ENCODE measurements at regions not wholly inside any gene's neighbourhood (a gene's known extent, or its start where the extent isn't known, plus 50 kb on each side); places are given as distances from the start of the nearest gene placed in this dataset.

DNA sequence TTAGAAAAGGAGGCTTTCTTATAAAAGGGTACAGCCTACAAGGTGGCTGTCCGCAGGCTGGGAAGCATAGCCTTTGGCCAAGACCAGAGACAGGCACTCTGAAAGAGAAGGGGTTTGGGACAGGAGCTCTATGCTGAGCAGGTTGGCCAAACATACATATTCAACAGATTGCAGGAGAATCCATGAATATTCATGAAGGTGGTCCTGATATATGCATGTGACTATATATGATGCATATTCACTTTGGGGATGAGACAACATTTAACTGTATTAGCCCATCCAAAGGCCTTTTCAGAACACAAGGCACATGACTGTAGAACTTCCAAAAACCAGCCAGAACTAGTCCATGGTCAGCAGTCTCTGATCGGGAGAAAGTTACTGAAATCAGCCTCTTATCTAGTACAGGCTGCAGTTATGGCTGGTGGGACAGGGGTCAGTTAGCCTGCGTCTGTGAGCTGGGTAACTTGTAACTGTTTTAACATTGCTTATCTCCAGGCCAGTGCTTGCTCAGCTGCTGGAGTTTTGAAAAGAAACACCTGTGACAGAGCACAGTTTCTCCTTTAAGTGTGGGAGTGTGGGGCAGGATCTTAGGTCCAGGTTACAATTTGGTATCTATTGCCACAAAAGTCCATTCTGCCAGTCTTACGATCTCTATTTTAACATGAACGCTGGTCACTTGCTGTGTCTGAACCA lies 924.2 kb downstream of the UQCRFS1 start:
- no peak for TF ChIP-seq ZNF48 (tag by site-specific recombination; IDR thresholded peaks at IDR 0.05)
- no peak for TF ChIP-seq OSR2 (tag by site-specific recombination; IDR thresholded peaks at IDR 0.05)
- TF ChIP-seq SCRT1 (tag by site-specific recombination; IDR thresholded peaks at IDR 0.05; ENCODE audit: borderline replicate concordance), result peak; percentile 72
- no peak for TF ChIP-seq ZNF707 (tag by site-specific recombination; IDR thresholded peaks at IDR 0.05)
- peak; percentile 58; the same call in 1 of the 2 replicates for TF ChIP-seq ZSCAN30 (tag by site-specific recombination; IDR thresholded peaks at IDR 0.05)
- no peak for TF ChIP-seq ZNF37A (tag by site-specific recombination; IDR thresholded peaks at IDR 0.05)
- TF ChIP-seq, protein P1, sequence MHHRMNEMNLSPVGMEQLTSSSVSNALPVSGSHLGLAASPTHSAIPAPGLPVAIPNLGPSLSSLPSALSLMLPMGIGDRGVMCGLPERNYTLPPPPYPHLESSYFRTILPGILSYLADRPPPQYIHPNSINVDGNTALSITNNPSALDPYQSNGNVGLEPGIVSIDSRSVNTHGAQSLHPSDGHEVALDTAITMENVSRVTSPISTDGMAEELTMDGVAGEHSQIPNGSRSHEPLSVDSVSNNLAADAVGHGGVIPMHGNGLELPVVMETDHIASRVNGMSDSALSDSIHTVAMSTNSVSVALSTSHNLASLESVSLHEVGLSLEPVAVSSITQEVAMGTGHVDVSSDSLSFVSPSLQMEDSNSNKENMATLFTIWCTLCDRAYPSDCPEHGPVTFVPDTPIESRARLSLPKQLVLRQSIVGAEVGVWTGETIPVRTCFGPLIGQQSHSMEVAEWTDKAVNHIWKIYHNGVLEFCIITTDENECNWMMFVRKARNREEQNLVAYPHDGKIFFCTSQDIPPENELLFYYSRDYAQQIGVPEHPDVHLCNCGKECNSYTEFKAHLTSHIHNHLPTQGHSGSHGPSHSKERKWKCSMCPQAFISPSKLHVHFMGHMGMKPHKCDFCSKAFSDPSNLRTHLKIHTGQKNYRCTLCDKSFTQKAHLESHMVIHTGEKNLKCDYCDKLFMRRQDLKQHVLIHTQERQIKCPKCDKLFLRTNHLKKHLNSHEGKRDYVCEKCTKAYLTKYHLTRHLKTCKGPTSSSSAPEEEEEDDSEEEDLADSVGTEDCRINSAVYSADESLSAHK (tag by site-specific recombination; IDR thresholded peaks at IDR 0.05), result peak; percentile 89
- no peak for TF ChIP-seq ZNF157 (tag by site-specific recombination; IDR thresholded peaks at IDR 0.05)
- Histone ChIP-seq H3K9me3 (ENCODE audit: control insufficient read depth, insufficient read depth, low read depth, low read length) (peaks cover 19% of the 10 kb centered on the region), H3K36me3 (ENCODE audit: control insufficient read depth in 2 of 2, insufficient read depth in 1 of 2, low read length in 2 of 2) (peaks cover 0 to 3% of the 10 kb centered on the region in 2 experiments; a peak in 1 of 3 replicates), H3K4me3 (ENCODE audit: low read depth, low read length) (no peak overlapping the region), H3K27ac (ENCODE audit: extremely low read depth, low read depth, low read length) (peak overlapping the region; percentile 88), H3K4me1 (ENCODE audit: control insufficient read depth, insufficient read depth, low read length) (peaks cover 61% of the 10 kb centered on the region)
- POLR2A ChIA-PET, result interaction anchor here (0.7 kb wide), 1 partner anchor 27 kb away, joined by 4 read pairs; no protein-coding TSS in a partner anchor
- CTCF ChIA-PET, result interaction anchor here (1.0 to 1.2 kb wide), 2 partner anchors 34 to 46 kb away, joined by 4 read pairs; no protein-coding TSS in a partner anchor

DNA sequence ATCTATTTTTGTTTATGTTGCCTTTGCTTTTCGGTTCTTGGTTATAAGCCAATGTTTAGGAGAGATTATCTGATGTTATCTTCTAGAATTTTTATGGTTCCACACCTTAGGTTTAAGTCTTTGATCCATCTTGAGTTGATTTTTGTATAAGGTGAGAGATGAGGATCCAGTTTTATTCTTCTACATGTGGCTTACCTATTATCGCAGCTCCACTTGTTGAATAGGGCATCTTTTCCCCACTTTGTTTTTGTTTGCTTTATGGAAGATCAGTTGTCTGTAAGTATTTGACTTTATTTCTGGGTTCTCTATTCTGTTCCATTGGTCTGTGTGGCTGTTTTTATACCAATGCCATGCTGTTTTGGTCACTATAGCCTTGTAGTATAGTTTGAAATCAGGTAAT lies 927.0 kb downstream of the UQCRFS1 start:
- Histone ChIP-seq H3K4me1 (ENCODE audit: control insufficient read depth, insufficient read depth, low read length) (peaks cover 33% of the 10 kb centered on the region), H3K36me3 (ENCODE audit: control insufficient read depth in 2 of 2, insufficient read depth in 1 of 2, low read length in 2 of 2) (no peaks in the 10 kb centered on the region; a peak in 1 of 3 replicates), H3K27ac (ENCODE audit: extremely low read depth, low read depth, low read length) (no peak overlapping the region), H3K4me3 (ENCODE audit: low read depth, low read length) (no peak overlapping the region), H3K9me3 (ENCODE audit: control insufficient read depth, insufficient read depth, low read depth, low read length) (peaks cover 22% of the 10 kb centered on the region)
- ChIA-PET POLR2A (interaction anchor here (0.6 kb wide), 1 partner anchor 571 kb away, joined by 3 read pairs; no protein-coding TSS in a partner anchor), CTCF (no interaction called here)
- TF ChIP-seq ZNF473 (tag by site-specific recombination; IDR thresholded peaks at IDR 0.05) (no peak), ZNF138 (tag by site-specific recombination; IDR thresholded peaks at IDR 0.05; ENCODE audit: borderline replicate concordance) (no peak), BCL11B (tag by site-specific recombination; IDR thresholded peaks at IDR 0.05; ENCODE audit: low read depth) (no peak), ZNF514 (tag by site-specific recombination; IDR thresholded peaks at IDR 0.05) (no peak), ZNF600 (tag by site-specific recombination; IDR thresholded peaks at IDR 0.05) (no peak), ZNF211 (tag by site-specific recombination; IDR thresholded peaks at IDR 0.05; ENCODE audit: low read depth) (no peak), ZNF837 (tag by site-specific recombination; IDR thresholded peaks at IDR 0.05) (no peak), ZNF221 (tag by site-specific recombination; IDR thresholded peaks at IDR 0.05; ENCODE audit: borderline replicate concordance) (no peak), ZNF311 (tag by site-specific recombination; IDR thresholded peaks at IDR 0.05; ENCODE audit: borderline replicate concordance) (no peak), ZFP37 (tag by site-specific recombination; IDR thresholded peaks at IDR 0.05) (no peak), SCRT1 (tag by site-specific recombination; IDR thresholded peaks at IDR 0.05; ENCODE audit: borderline replicate concordance) (peak; percentile 85; the same call in 1 of the 2 replicates), ZNF24 (tag by site-specific recombination; IDR thresholded peaks at IDR 0.05) (no peak), ZNF184 (tag by site-specific recombination; IDR thresholded peaks at IDR 0.05) (no peak), TCF7L2 (IDR thresholded peaks at IDR 0.05; ENCODE audit: borderline replicate concordance, low read depth, low read length) (no peak)
- TF ChIP-seq, protein P2, sequence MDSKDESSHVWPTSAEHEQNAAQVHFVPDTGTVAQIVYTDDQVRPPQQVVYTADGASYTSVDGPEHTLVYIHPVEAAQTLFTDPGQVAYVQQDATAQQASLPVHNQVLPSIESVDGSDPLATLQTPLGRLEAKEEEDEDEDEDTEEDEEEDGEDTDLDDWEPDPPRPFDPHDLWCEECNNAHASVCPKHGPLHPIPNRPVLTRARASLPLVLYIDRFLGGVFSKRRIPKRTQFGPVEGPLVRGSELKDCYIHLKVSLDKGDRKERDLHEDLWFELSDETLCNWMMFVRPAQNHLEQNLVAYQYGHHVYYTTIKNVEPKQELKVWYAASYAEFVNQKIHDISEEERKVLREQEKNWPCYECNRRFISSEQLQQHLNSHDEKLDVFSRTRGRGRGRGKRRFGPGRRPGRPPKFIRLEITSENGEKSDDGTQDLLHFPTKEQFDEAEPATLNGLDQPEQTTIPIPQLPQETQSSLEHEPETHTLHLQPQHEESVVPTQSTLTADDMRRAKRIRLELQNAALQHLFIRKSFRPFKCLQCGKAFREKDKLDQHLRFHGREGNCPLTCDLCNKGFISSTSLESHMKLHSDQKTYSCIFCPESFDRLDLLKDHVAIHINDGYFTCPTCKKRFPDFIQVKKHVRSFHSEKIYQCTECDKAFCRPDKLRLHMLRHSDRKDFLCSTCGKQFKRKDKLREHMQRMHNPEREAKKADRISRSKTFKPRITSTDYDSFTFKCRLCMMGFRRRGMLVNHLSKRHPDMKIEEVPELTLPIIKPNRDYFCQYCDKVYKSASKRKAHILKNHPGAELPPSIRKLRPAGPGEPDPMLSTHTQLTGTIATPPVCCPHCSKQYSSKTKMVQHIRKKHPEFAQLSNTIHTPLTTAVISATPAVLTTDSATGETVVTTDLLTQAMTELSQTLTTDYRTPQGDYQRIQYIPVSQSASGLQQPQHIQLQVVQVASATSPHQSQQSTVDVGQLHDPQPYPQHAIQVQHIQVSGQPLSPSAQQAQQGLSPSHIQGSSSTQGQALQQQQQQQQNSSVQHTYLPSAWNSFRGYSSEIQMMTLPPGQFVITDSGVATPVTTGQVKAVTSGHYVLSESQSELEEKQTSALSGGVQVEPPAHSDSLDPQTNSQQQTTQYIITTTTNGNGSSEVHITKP (tag by site-specific recombination; IDR thresholded peaks at IDR 0.05), result no peak
- TF ChIP-seq, protein P3, sequence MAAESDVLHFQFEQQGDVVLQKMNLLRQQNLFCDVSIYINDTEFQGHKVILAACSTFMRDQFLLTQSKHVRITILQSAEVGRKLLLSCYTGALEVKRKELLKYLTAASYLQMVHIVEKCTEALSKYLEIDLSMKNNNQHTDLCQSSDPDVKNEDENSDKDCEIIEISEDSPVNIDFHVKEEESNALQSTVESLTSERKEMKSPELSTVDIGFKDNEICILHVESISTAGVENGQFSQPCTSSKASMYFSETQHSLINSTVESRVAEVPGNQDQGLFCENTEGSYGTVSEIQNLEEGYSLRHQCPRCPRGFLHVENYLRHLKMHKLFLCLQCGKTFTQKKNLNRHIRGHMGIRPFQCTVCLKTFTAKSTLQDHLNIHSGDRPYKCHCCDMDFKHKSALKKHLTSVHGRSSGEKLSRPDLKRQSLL (tag by site-specific recombination; IDR thresholded peaks at IDR 0.05), result no peak
- TF ChIP-seq, protein P4, sequence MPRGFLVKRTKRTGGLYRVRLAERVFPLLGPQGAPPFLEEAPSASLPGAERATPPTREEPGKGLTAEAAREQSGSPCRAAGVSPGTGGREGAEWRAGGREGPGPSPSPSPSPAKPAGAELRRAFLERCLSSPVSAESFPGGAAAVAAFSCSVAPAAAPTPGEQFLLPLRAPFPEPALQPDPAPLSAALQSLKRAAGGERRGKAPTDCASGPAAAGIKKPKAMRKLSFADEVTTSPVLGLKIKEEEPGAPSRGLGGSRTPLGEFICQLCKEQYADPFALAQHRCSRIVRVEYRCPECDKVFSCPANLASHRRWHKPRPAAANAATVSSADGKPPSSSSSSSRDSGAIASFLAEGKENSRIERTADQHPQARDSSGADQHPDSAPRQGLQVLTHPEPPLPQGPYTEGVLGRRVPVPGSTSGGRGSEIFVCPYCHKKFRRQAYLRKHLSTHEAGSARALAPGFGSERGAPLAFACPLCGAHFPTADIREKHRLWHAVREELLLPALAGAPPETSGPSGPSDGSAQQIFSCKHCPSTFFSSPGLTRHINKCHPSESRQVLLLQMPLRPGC (tag by site-specific recombination; IDR thresholded peaks at IDR 0.05), result no peak
- TF ChIP-seq, protein P5, sequence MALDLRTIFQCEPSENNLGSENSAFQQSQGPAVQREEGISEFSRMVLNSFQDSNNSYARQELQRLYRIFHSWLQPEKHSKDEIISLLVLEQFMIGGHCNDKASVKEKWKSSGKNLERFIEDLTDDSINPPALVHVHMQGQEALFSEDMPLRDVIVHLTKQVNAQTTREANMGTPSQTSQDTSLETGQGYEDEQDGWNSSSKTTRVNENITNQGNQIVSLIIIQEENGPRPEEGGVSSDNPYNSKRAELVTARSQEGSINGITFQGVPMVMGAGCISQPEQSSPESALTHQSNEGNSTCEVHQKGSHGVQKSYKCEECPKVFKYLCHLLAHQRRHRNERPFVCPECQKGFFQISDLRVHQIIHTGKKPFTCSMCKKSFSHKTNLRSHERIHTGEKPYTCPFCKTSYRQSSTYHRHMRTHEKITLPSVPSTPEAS (tag by site-specific recombination; IDR thresholded peaks at IDR 0.05), result no peak
